SK-N-SH treated with all-trans-retinoic acid at 6 μM for 48 hours (cell line): ENCODE measurements at regions not wholly inside any gene's neighbourhood (a gene's known extent, or its start where the extent isn't known, plus 50 kb on each side); places are given as distances from the start of the nearest gene placed in this dataset.

Source experiments
- ATAC-seq: fragments of 200-7000 bp; cut with Tn5 transposase; 3 replicates; pipeline ENCODE4 v1.9.1; 2020; ENCODE audit warnings: mild to moderate bottlenecking, moderate library complexity
- ARNTL ChIP-seq: fragments of 450-650 bp; formaldehyde crosslinking; IDR thresholded peaks from 2 replicates; pipeline ENCODE4 v1.5.0; 2020; ENCODE audit warnings: low read depth, mild to moderate bottlenecking, moderate library complexity, borderline replicate concordance
- BACH2 ChIP-seq: fragments of 250-450 bp; sonication (Bioruptor Pico); IDR thresholded peaks from 2 replicates; pipeline ENCODE4 v1.9.0; 2021; ENCODE audit warnings: mild to moderate bottlenecking, borderline replicate concordance
- CSDC2 ChIP-seq: fragments of 250-450 bp; sonication (Bioruptor Pico); IDR thresholded peaks from 2 replicates; pipeline ENCODE4 v1.5.0; 2020; ENCODE audit warnings: mild to moderate bottlenecking, moderate library complexity
- ESRRG ChIP-seq: fragments of 250-450 bp; sonication (Bioruptor Pico); IDR thresholded peaks from 2 replicates; pipeline ENCODE4 v1.6.1; 2021; ENCODE audit warnings: mild to moderate bottlenecking
- GLIS3 ChIP-seq: fragments of 250-450 bp; sonication (Bioruptor Pico); IDR thresholded peaks from 2 replicates; pipeline ENCODE4 v1.5.0; 2020; ENCODE audit warnings: mild to moderate bottlenecking, moderate library complexity
- ISL1 ChIP-seq: fragments of 250-450 bp; sonication (Bioruptor Pico); IDR thresholded peaks from 2 replicates; pipeline ENCODE4 v2.1.2; 2022; ENCODE audit warnings: mild to moderate bottlenecking, moderate library complexity
- OSR1 ChIP-seq: fragments of 250-450 bp; sonication (Bioruptor Pico); IDR thresholded peaks from 2 replicates; pipeline ENCODE4 v1.8.0; 2022; ENCODE audit warnings: moderate library complexity, mild to moderate bottlenecking, inconsistent platforms
- PPARA ChIP-seq: fragments of 250-450 bp; sonication (Bioruptor Pico); IDR thresholded peaks from 2 replicates; pipeline ENCODE4 v1.5.0; 2020; ENCODE audit warnings: mild to moderate bottlenecking, borderline replicate concordance
- RARB ChIP-seq: fragments of 250-450 bp; sonication (Bioruptor Pico); IDR thresholded peaks from 2 replicates; pipeline ENCODE4 v1.8.0; 2021; ENCODE audit warnings: mild to moderate bottlenecking, moderate library complexity
- SNAI2 ChIP-seq: fragments of 250-450 bp; sonication (Bioruptor Pico); IDR thresholded peaks from 2 replicates; pipeline ENCODE4 v1.5.0; 2020; ENCODE audit warnings: mild to moderate bottlenecking, moderate library complexity
- TCF4 ChIP-seq: fragments of 250-450 bp; sonication (Bioruptor Pico); IDR thresholded peaks from 2 replicates; pipeline ENCODE4 v1.8.0; 2021; ENCODE audit warnings: mild to moderate bottlenecking, moderate library complexity, borderline replicate concordance
- TOX ChIP-seq: fragments of 250-450 bp; sonication (Bioruptor Pico); IDR thresholded peaks from 2 replicates; pipeline ENCODE4 v1.8.0; 2021; ENCODE audit warnings: mild to moderate bottlenecking, moderate library complexity, borderline replicate concordance
- ZFP3 ChIP-seq: fragments of 250-450 bp; sonication (Bioruptor Pico); IDR thresholded peaks from 2 replicates; pipeline ENCODE4 v1.5.0; 2020; ENCODE audit warnings: mild to moderate bottlenecking, moderate library complexity
- ZFP30 ChIP-seq: fragments of 450-650 bp; formaldehyde crosslinking; IDR thresholded peaks from 2 replicates; pipeline ENCODE4 v1.5.0; 2022; ENCODE audit warnings: mild to moderate bottlenecking, moderate library complexity
- ZNF565 ChIP-seq: fragments of 450-650 bp; formaldehyde crosslinking; conservative IDR thresholded peaks from 2 replicates; pipeline ENCODE4 v1.5.0; 2020; ENCODE audit warnings: low read depth, mild to moderate bottlenecking, moderate library complexity
- ZNF70 ChIP-seq: fragments of 450-650 bp; formaldehyde crosslinking; IDR thresholded peaks from 2 replicates; pipeline ENCODE4 v1.5.0; 2020; ENCODE audit warnings: mild to moderate bottlenecking, moderate library complexity
- ZNF8 ChIP-seq: fragments of 450-650 bp; formaldehyde crosslinking; IDR thresholded peaks from 2 replicates; pipeline ENCODE4 v1.5.0; 2020; ENCODE audit warnings: mild to moderate bottlenecking, moderate library complexity
- TF ChIP-seq, protein P1 (sequence below): fragments of 250-450 bp; sonication (Bioruptor Pico); IDR thresholded peaks from 2 replicates; pipeline ENCODE4 v1.5.1; 2021; ENCODE audit warnings: mild to moderate bottlenecking, moderate library complexity
- TF ChIP-seq, protein P2 (sequence below): fragments of 250-450 bp; sonication (Bioruptor Pico); IDR thresholded peaks from 2 replicates; pipeline ENCODE4 v1.5.1; 2020; ENCODE audit warnings: low read depth, mild to moderate bottlenecking, moderate library complexity
- TF ChIP-seq, protein P3 (sequence below): fragments of 250-450 bp; sonication (Bioruptor Pico); IDR thresholded peaks from 2 replicates; pipeline ENCODE4 v1.5.0; 2020; ENCODE audit warnings: mild to moderate bottlenecking, moderate library complexity
- TF ChIP-seq, protein P4 (sequence below): fragments of 250-450 bp; sonication (Bioruptor Pico); IDR thresholded peaks from 2 replicates; pipeline ENCODE4 v1.8.0; 2021; ENCODE audit warnings: low read depth, mild to moderate bottlenecking, moderate library complexity, borderline replicate concordance

DNA sequence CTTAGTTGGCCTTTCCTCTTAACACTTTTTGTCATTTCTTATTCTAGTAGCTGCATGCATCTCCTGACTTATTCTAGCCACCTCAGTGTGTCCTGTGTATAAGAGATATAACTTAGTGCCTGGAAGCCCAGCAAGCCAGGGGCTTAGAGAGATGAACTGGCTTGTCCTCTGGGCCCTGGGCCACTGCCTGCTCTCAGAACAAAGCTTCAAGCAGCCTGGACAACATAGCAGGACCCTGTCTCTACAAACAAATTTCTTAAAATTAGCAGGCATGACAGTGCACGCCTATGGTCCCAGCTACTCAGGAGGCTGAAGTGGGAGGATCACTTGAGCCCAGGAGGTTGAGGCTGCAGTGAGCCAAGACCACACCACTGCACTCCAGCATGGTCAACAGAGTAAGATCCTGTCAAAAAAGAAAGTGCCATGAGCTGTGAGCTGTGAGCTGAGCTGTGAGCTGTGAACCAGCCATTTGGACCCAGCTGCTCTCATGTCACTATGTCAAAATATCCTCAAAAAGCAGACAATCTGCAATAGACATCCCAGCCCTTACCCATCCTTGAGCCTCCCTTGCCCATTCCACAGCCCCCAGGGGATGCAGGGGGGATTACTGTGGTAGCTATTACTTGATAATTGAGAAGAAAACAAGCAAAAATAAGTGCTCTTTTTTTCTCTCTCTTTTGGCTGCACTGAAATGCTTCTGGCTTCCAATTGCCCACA is 174.5 kb downstream of the OPA1 start:
- ATAC-seq: no peak; the same call in 2 of the 3 replicates
- TF ChIP-seq ISL1 (no peak), PPARA (no peak), ZNF565 (CRISPR knock-in tag) (no peak), GLIS3 (CRISPR knock-in tag) (no peak), ZFP30 (no peak), TCF4 (CRISPR knock-in tag) (no peak), CSDC2 (CRISPR knock-in tag) (no peak), ZFP3 (no peak), BACH2 (CRISPR knock-in tag) (no peak), RARB (no peak), ZNF70 (CRISPR knock-in tag) (no peak), ESRRG (CRISPR knock-in tag) (no peak)
- TF ChIP-seq, protein P1, sequence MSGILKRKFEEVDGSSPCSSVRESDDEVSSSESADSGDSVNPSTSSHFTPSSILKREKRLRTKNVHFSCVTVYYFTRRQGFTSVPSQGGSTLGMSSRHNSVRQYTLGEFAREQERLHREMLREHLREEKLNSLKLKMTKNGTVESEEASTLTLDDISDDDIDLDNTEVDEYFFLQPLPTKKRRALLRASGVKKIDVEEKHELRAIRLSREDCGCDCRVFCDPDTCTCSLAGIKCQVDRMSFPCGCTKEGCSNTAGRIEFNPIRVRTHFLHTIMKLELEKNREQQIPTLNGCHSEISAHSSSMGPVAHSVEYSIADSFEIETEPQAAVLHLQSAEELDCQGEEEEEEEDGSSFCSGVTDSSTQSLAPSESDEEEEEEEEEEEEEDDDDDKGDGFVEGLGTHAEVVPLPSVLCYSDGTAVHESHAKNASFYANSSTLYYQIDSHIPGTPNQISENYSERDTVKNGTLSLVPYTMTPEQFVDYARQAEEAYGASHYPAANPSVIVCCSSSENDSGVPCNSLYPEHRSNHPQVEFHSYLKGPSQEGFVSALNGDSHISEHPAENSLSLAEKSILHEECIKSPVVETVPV (CRISPR knock-in tag): no peak
- TF ChIP-seq, protein P2, sequence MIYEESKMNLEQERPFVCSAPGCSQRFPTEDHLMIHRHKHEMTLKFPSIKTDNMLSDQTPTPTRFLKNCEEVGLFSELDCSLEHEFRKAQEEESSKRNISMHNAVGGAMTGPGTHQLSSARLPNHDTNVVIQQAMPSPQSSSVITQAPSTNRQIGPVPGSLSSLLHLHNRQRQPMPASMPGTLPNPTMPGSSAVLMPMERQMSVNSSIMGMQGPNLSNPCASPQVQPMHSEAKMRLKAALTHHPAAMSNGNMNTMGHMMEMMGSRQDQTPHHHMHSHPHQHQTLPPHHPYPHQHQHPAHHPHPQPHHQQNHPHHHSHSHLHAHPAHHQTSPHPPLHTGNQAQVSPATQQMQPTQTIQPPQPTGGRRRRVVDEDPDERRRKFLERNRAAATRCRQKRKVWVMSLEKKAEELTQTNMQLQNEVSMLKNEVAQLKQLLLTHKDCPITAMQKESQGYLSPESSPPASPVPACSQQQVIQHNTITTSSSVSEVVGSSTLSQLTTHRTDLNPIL (CRISPR knock-in tag): no peak
- TF ChIP-seq, protein P3, sequence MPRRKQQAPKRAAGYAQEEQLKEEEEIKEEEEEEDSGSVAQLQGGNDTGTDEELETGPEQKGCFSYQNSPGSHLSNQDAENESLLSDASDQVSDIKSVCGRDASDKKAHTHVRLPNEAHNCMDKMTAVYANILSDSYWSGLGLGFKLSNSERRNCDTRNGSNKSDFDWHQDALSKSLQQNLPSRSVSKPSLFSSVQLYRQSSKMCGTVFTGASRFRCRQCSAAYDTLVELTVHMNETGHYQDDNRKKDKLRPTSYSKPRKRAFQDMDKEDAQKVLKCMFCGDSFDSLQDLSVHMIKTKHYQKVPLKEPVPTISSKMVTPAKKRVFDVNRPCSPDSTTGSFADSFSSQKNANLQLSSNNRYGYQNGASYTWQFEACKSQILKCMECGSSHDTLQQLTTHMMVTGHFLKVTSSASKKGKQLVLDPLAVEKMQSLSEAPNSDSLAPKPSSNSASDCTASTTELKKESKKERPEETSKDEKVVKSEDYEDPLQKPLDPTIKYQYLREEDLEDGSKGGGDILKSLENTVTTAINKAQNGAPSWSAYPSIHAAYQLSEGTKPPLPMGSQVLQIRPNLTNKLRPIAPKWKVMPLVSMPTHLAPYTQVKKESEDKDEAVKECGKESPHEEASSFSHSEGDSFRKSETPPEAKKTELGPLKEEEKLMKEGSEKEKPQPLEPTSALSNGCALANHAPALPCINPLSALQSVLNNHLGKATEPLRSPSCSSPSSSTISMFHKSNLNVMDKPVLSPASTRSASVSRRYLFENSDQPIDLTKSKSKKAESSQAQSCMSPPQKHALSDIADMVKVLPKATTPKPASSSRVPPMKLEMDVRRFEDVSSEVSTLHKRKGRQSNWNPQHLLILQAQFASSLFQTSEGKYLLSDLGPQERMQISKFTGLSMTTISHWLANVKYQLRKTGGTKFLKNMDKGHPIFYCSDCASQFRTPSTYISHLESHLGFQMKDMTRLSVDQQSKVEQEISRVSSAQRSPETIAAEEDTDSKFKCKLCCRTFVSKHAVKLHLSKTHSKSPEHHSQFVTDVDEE: no peak
- TF ChIP-seq, protein P4, sequence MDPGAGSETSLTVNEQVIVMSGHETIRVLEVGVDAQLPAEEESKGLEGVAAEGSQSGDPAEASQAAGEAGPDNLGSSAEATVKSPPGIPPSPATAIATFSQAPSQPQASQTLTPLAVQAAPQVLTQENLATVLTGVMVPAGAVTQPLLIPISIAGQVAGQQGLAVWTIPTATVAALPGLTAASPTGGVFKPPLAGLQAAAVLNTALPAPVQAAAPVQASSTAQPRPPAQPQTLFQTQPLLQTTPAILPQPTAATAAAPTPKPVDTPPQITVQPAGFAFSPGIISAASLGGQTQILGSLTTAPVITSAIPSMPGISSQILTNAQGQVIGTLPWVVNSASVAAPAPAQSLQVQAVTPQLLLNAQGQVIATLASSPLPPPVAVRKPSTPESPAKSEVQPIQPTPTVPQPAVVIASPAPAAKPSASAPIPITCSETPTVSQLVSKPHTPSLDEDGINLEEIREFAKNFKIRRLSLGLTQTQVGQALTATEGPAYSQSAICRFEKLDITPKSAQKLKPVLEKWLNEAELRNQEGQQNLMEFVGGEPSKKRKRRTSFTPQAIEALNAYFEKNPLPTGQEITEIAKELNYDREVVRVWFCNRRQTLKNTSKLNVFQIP (CRISPR knock-in tag): no peak

DNA sequence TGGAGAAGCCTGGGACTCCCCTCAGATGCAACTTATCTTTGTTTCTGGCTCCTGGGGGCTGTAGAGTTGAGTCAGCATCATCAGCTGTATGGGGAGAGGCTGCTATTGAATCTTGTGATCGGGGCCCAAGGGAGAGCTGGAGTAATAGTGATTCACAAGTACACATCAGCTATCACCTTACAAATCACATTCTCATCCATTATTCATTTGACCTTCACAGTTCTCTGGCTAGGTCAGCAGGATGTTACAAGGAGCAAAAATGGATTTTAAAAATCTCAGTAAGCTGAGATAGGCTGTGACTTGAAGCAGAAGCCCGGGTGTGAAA is 175.0 kb downstream of the OPA1 start:
- peak; percentile 34; the same call in 2 of the 3 replicates for ATAC-seq
- no peak for TF ChIP-seq BACH2 (CRISPR knock-in tag)
- no peak for TF ChIP-seq TCF4 (CRISPR knock-in tag)
- TF ChIP-seq OSR1 (CRISPR knock-in tag): no peak
- no peak for TF ChIP-seq SNAI2 (CRISPR knock-in tag)
- no peak for TF ChIP-seq ZNF8 (CRISPR knock-in tag)
- TF ChIP-seq TOX: no peak
- no peak for TF ChIP-seq ZFP3

DNA sequence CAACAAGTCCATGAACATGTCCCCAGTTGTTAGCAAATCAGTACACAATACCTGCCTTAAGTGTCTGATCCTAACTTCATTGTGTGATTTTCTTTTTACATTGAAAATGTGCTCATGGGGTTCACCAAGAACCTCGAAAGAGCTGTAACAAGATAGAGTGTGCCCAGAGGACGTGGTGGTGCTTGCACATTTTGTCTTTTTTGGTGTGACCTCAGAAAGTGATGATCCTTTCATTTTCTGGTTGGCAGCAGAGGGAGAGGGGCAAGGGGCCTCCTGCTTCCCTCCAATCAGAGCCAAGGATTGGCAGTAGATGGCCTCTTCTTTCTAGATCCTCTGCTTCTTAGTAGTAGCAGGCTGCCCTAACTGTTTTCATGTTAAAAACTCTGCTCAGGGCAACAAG is 176.4 kb downstream of the OPA1 start:
- TF ChIP-seq GLIS3 (CRISPR knock-in tag): no peak
- TF ChIP-seq TOX: no peak
- no peak for TF ChIP-seq CSDC2 (CRISPR knock-in tag)
- TF ChIP-seq, protein P4 (CRISPR knock-in tag): no peak
- TF ChIP-seq ARNTL (CRISPR knock-in tag): no peak
- TF ChIP-seq, protein P3: no peak
- no peak for ATAC-seq
